ENCODE measurements at regions not wholly inside any gene's neighbourhood (a gene's known extent, or its start where the extent isn't known, plus 50 kb on each side); places are given as distances from the start of the nearest gene placed in this dataset.

- Histone ChIP-seq H3K4me3 (no peak overlapping the region), H3K27ac (no peak overlapping the region), H3K27me3 (no peaks in the 10 kb centered on the region), H3K9me3 (replicated peaks in 1 of 3) (no peaks in the 10 kb centered on the region), H3K36me3 (replicated peaks in 1 of 2) (no peaks in the 10 kb centered on the region), H3K4me1 (replicated peaks in 1 of 2) (no peaks in the 10 kb centered on the region)
- 15 to 60% (median 45%) methylated on average over 1 of the region's 1 CpG for WGBS, 4 donors
- TF ChIP-seq CTCF (IDR thresholded peaks at IDR 0.05) (no peak), POLR2A (IDR thresholded peaks at IDR 0.05) (no peak)
- DNase-seq: no peak
- intact Hi-C loops (cut with DNase I): no loop called here
These were observed 455.9 kb downstream of the CDH9 start for GRCh38 chr5:26582350-26583045.

GRCh38 chr5:26579712-26580111 is 458.7 kb downstream of the CDH9 start:
- H3K4me1 ChIP-seq (replicated peaks in 1 of 2): no peaks in the 10 kb centered on the region
- no peak for TF ChIP-seq CTCF (IDR thresholded peaks at IDR 0.05)
- no peak for TF ChIP-seq POLR2A (IDR thresholded peaks at IDR 0.05)
- no peak overlapping the region for H3K27ac ChIP-seq
- 77 to 89% (median 81%) methylated on average over 2 of the region's 2 CpGs for WGBS, 4 donors
- DNase-seq: no peak
- no peaks in the 10 kb centered on the region for H3K27me3 ChIP-seq
- intact Hi-C loops (cut with DNase I): no loop called here
- no peaks in the 10 kb centered on the region for H3K9me3 ChIP-seq (replicated peaks in 1 of 3)
- no peak overlapping the region for H3K4me3 ChIP-seq
- no peaks in the 10 kb centered on the region for H3K36me3 ChIP-seq (replicated peaks in 1 of 2)

GRCh38 chr5:26578002-26578401 is 460.4 kb downstream of the CDH9 start:
- H3K4me3 ChIP-seq: no peak overlapping the region
- H3K4me1 ChIP-seq (replicated peaks in 1 of 2): no peaks in the 10 kb centered on the region
- no peaks in the 10 kb centered on the region for H3K27me3 ChIP-seq
- H3K9me3 ChIP-seq (replicated peaks in 1 of 3): no peaks in the 10 kb centered on the region
- 43 to 46% (median 44%) methylated on average over 2 of the region's 2 CpGs for WGBS, 4 donors
- intact Hi-C loops (cut with DNase I): no loop called here
- no peaks in the 10 kb centered on the region for H3K36me3 ChIP-seq (replicated peaks in 1 of 2)
- TF ChIP-seq POLR2A (IDR thresholded peaks at IDR 0.05): no peak
- TF ChIP-seq CTCF (IDR thresholded peaks at IDR 0.05): no peak
- no peak for DNase-seq
- H3K27ac ChIP-seq: no peak overlapping the region

- DNase-seq: no peak
- Histone ChIP-seq H3K36me3 (replicated peaks in 1 of 2) (no peaks in the 10 kb centered on the region), H3K27ac (no peak overlapping the region), H3K4me3 (no peak overlapping the region), H3K9me3 (replicated peaks in 1 of 3) (no peaks in the 10 kb centered on the region), H3K4me1 (replicated peaks in 1 of 2) (no peaks in the 10 kb centered on the region), H3K27me3 (no peaks in the 10 kb centered on the region)
- intact Hi-C loops (cut with DNase I): no loop called here
- TF ChIP-seq CTCF (IDR thresholded peaks at IDR 0.05): no peak
- TF ChIP-seq POLR2A (IDR thresholded peaks at IDR 0.05): no peak
- 43 to 58% (median 55%) methylated on average over 1 of the region's 1 CpG for WGBS, 4 donors
These were observed 465.9 kb downstream of the CDH9 start for GRCh38 chr5:26572480-26572879.
